Right ventricle myocardium superior (tissue), 1 donor: ENCODE measurements at regions not wholly inside any gene's neighbourhood (a gene's known extent, or its start where the extent isn't known, plus 50 kb on each side); places are given as distances from the start of the nearest gene placed in this dataset.

ENCODE experiments used
- ATAC-seq: fragments of 200-7000 bp; cut with Tn5 transposase; one replicate; pipeline ENCODE4 v1.9.1; 2020; ENCODE audit warnings: mild to moderate bottlenecking; ENCODE audit not compliant: poor library complexity
- DNase-seq: peaks from one replicate; pipeline ENCODE4 v3.0.0-alpha.2; 2020
- intact Hi-C: fragments of 100-400 bp; cut with DNase I; formaldehyde crosslinking; loops from one replicate; pipeline ENCODE4 v1.11.2; 2022
- donor health status: DM: no; HTN: yes; CAD: no; lungs with severe emphysema.

DNA sequence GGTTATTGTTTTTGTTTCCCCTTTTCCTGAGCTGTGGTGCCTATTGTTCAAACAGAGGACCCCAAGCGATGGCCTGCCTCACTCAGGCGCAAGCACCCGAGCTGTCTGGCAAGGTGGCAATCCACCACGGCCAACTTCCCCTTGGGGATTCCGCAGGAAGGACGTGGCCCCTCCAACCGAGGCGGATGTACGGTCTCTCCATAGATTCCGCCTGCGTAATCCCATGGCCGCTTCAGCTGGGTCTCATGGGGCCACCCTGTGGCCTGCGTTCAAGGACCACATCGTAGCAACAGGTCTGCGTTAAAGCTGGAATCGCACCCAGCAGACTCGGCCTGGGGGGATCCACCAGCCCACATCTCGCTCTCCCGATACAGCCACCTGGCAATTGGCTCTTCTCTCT lies 79.9 kb downstream of the CEBPB start:
- peak; percentile 8 for ATAC-seq
- DNase-seq, result peak; percentile 63
- intact Hi-C loops, result loop anchor here (5.0 kb wide), 1 partner anchor 78 kb away; the partner anchor contains the start of gene CEBPB

DNA sequence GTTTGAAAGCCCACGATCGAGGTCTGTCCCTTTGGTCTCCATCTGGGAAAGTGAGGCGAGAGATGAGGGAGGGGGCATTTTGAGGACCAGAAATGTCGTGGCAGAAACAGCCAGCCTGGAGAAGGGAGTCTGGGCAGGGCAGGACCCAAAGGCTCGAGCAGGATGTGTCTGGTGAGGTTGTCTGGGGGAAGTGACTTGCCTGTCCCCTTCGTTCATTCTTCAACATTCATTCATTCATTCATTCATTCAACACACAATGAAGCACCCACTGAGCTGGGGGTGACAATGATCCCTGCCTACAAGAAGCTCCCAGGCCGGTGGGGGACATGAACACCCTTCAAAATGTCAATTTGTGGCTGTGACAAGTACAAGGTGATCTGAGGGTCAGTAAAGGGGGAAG lies 80.5 kb downstream of the CEBPB start:
- ATAC-seq (no peak), DNase-seq (no peak)
- intact Hi-C loops, result loop anchor here (5.0 kb wide), 1 partner anchor 79 kb away; the partner anchor contains the start of gene CEBPB

DNA sequence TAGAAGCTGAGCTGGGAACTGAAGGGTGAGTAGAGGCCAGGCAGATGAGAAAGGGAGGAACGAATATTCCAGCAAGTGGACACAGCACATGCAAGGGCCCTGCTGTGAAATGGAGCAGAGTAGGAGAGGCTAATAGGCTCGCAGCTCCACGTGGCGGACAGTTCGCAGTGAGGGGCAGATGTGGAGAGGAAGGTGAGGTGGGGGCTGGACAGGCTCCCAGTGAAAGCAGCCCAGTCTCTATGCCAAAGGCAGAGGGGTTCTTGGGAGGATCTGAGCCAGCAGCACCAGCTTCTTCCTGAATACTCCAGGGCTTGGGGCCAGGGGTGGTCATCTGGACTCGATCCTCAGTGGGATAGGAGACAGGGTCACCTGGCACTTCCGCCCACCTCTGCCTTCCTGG lies 81.0 kb downstream of the CEBPB start:
- DNase-seq, result no peak
- intact Hi-C loops, result loop anchor here (5.0 kb wide), 1 partner anchor 79 kb away; the partner anchor contains the start of gene CEBPB
- ATAC-seq, result no peak

DNA sequence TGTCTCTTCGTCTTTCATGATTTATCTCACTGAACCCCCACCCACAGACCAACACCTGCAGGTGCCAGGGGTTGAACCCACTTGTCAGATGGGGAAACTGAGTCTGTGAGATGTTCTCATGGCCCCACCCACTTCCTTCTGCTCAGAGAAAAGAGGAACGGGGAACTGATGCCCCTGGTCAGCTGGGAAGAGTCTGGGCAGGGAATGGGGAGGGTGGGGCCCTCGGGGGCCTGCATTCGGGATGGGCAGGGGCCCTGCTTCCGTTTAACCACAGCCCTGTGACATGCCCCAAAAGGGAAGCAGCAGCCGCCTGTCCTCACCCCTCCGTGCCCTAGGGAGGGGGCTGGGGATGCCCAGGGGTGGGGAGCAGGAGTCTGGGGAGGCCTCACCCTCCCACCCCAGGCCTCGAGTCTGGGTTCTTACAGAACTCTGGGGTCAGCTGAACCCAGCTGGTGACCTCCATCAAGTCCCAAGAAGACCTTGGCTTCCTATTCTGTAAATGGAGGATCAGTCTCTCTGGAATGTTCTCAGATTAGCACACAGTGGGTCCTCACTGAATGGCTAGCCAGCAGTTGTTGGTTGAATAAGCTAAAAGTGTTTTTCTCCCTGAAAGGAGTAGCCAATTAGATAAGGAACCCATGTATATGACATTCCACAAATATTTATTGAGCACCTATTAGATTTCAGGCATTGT lies 81.5 kb downstream of the CEBPB start:
- peak; percentile 30 for ATAC-seq
- intact Hi-C loops, result loop anchor here (5.0 kb wide), 1 partner anchor 80 kb away; the partner anchor contains the start of gene CEBPB
- peak; percentile 79 for DNase-seq

DNA sequence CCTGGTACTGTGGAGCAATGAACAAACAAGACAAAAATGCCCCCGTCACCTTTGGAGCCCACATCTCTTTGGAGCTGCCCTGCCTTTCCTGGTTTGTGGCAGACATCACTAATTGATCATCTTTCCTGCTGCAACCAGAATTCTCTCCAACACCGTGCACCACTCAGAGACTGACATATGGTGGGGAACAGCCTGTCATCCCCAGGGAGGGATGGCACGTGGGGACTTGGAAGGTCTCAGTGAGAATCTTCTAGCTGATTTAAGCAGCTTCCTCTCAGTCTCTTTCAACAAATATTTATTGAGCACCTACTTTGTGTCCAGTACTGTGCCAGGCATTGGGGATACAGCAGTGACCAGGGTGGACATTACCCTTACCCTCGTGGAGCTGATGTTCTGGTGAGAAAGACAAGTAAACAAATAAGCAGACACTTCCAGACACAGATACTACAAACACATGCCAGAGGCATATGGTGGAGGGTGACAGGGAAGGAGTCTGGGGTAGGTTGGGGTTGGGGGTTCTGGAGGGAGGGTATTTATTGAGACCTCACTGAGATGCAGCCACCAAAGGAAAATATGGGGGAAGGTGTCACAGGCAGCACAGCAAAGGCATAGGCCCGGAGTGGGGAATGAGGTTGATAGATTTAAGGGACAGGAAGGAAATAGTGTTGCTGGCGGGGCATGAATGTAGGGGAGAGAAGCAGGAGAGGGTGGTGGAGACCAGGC lies 82.3 kb downstream of the CEBPB start:
- DNase-seq (no peak), ATAC-seq (no peak)
- intact Hi-C loops, result loop anchor here (5.0 kb wide), 1 partner anchor 81 kb away; the partner anchor contains the start of gene CEBPB

DNA sequence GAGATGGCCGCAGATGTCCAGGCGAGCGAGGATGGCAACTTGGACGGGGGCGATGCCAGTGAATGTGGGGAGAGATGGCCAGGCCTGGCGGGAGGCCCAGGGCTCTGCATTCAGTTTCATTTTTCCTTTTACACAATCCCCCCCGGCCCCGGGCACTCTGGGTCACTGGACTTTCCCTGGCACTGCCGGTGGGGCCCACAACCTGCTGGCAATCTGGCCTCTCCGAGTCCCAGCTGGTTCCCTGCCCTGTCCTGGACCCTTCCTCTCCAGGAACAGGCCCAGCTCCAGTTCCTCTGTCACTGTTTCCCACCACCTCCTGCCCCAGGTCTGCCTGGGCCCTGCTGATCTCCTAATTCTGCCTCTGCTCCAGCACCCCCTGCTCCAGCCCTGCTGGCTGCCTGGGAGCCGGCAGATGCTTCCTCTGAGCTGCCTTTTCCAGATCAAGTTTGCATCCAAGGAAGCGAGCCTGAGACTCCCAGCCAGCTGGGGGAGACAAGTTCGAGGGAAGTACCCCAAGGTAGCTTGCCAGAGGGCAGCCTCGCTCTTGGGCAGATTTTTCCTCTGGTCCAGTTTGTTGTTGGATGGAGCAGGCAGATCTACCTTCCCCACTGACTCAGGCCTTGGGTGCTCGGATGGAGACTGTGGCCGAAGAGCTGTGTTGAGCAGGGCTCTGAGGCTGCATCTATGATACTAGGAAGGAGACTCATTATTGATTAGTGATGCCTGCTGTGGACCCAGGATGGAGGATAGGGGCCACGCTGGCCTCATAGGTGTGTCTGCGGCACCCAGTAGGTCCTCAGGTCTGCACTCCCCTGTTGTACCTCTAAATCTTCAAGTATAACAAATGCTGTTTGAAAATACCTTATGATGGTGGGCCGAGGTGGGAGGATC lies 83.2 kb downstream of the CEBPB start:
- DNase-seq (peak; percentile 63), ATAC-seq (no peak)
- intact Hi-C loops, result loop anchor here (5.0 kb wide), 1 partner anchor 82 kb away; the partner anchor contains the start of gene CEBPB

DNA sequence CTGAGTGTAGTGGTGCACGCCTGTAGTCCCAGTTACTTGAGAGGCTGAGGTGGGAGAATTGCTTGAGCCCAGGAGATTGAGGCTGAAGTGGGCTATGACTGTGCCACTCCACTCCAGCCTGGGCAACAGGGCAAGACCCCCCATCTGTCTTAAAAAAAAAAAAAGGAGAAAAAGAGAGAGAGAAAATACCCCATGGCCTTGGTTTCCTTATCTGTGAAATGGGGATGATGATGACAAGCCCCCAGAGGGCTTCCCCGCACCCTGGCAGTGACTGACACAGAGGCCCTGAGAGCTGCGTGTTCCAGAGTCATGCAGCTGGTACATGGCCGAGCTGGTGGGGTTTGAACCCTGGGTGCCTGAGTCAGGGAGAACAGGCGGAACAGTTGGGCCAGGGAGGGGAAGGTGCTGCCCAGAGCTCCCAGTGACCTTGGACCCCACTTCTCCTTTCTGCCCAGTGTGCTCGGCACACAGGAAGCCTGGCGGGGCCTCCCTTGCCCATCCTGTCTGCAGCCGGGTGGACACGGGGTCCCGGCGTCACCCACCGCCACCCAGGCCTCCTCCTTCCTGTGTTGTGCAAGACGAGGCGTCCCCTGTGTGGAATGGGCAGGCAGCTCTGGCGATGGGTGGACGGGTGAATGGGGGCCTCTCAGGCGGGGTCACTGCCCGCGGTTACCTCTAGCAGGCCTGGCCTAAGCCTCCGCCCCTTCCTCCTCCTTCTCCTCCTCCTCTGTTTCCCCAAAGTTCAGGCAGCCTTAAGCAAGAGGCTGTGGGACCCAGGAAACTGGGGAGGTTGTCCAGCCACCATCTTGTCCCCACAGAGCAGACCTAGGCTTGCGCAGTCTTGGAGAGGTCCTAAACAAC lies 84.2 kb downstream of the CEBPB start:
- ATAC-seq (peak; percentile 36), DNase-seq (peak; percentile 90)
- intact Hi-C loops, result loop anchor here (5.0 kb wide), 1 partner anchor 82 kb away; the partner anchor contains the start of gene CEBPB

DNA sequence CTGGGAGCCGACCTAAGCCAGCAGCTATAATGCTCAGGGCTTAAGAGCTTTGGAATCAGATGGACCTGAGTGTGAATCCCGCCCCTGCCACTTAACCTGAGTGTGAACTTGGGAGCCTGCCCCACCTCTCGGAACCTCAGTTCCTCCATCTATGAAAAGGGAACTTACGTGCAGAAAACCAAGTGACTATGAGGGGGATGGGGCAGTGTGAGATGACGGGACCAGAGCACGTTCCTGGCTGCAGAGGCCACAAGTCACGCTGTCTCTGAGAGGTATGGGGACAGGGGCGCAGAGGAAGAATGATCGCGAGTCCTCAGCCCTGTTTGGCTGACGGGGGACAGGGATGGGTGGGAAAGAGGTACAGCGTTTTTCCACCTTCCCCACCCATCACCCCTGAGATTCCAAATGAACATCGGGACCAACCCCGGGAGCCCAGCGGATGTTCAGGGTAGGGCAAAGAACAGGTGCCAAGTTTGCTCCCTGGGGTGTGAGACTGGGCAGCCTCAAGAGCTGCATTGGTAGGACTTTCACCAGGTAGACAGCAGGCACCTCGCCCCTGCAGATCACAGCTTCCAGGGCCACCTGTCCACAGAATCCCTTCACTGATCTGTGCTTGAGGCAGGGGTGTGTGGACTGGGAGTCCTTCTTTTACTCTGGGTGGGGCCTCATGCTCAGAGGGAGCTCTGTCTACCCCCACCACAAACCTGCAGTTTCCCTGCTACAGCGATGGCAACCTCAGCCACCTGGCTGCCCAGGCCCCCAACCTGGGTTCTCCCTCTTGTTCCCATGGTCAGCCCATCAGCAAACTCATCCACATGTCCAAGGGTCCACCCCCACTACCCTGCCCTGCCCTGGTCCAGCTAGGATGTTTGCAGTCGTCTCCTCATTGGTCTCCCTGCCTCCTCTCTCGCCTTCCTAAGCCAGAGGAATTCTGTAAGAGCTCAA lies 85.8 kb downstream of the CEBPB start:
- intact Hi-C loops, result no loop called here
- DNase-seq (peak; percentile 59), ATAC-seq (no peak)

DNA sequence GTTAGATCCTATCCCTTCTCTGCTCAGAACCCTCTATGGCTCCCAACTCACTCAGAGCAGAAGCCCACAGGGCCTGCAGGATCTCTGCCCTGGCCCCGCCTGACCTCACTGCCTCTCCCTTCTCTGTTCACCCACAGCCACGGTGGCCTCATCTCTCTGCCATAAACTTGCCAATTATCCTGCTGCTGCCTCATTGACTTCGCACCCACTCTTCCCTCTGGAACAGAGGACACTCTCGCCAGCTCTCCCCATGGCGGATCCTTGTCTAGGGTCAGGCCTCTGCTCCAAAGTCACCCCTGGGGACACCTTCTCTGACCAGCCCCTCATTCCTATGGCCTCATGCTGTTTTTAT lies 86.4 kb downstream of the CEBPB start:
- intact Hi-C loops, result no loop called here
- DNase-seq, result no peak
- ATAC-seq, result no peak

DNA sequence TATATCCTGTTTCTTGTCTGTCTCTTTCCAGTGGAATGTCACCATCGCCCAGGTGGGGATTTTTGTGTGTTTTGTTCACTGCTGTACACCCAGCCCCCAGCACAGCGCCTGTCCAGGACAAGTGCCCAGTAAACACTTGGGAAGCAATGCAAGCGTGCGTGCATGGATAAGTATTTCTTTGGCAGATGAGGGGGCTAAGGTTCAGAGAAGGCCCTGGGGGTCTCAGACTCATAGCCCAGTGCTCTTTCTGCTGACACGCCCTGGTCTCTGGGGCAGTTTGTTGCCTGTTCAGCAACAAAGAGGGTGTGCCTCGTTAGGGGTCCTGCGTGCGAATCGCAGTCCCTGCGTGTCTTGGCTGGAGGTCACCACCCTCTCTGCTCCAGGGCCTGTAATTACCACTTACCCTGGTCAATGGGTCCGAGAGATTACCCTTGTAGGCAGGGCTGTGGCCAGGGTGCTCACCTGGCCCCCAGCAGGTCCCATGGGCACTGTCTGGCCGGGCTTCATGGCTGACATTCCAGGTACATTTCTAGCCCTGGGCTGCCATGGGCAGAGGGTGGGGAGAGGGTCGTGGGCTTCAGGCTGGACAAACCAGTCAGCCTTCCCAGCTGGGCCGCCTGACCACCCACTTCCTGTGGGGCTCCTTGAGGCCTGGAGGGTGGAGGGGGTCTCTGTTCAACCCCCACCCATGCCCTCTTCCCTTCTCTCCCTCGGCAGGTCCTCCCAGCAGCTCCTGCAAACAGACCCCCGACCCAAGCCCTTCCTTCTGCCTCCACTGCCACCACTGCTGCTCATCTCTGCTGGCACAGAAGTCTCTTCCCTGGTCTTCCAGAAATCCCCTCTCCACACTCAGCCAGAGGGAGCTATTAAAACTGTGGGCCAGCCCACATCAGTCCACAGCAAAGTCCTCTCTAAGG lies 87.1 kb downstream of the CEBPB start:
- intact Hi-C loops, result no loop called here
- DNase-seq (peak; percentile 32), ATAC-seq (peak; percentile 1)

DNA sequence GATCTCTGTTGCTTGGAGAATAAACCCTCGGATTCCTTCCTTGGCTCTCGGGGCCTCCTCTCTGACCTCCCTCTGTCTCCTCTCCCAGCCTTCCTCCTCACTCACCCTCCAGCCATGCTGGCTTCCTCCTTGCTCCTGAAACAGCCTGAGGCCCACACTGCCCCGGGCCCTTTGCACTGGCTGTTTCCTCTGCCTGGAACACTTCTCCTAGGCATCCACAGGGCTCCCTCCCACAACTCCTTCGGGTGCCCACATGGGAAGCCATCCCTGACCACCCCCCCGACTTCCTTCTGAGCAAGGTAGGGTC lies 87.7 kb downstream of the CEBPB start:
- ATAC-seq (peak; percentile 6), DNase-seq (peak; percentile 53)
- intact Hi-C loops, result no loop called here

DNA sequence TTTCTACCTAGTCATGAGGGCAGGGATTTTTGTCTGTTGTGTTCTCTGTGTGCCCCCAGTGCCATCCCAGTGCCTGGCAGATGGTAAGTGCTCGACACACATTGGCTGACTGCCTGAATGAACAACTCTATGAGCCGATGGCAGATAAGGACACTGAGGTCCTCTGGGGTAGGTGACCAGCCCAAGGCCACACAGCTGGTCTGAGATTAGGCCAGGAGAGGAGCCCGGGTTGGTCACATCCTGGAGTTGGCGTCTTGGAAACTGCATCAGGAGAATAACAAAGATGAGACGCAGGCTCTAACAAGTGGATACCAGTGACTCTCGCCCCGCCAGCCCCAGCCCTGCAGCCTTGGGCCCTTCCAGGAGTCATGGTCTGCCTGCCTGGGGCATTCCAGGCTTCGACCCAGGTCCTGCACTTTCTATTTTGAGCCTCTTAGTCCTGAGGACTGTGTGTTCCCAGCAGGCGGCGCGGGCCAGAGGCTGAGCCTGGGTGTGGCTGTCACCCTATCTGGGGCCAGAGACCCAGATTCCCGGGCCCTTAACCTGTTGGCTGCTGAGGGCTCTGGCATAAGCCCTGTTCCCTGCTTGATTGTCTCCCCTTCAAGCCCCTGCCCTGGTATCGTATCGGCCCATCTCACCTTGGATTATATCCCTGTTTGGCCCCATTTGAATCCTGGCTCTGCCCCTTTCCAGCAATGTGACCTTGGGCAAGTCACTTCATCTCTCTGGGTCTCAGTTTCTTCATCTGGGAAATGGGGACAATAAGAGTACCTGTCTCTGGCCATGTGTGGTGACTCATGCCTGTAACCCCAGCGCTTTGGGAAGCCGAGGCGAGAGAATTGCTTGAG lies 88.3 kb downstream of the CEBPB start:
- intact Hi-C loops, result no loop called here
- DNase-seq (peak; percentile 92), ATAC-seq (peak; percentile 86)

DNA sequence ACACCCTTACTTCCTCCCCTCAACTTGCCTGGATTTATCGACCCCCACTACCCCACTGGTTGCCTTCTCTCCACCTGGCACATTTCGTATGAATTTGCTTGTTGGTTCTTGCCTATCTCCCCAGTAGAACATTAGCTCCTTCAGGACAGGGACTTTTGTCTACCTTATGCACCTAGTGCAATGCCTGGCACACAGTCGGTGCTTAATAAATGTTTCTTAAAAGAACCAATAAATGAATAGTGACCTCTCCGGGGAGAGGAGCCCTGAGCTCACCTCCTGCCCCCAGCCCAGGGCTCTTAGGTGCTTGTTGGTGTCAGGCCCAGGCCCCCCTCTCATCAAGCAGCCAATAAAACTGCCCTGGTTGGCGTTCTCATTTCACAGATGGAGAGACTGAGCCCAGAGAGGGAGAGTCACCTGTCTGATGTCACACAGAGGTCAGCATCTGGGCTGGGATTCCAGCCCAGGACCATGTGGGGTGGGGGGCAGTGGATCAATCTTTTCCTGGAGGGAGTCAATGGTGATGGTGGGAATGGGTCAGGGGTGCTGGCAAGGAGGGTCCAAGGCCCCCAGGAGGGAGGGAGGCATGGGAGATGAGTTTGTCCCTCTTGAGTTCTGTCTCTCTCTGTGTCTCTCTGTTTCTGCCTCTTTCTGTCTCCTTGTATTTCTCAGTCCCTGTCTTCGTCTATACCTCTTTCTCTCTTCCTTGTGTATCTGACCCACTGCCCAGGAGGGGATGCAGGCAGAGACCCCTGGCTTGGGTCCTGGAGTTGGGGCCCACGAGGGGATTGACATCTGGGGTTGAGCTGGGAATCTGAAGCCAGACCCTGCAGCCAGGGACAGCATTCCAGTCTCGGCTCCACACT lies 89.6 kb downstream of the CEBPB start:
- intact Hi-C loops, result no loop called here
- DNase-seq (peak; percentile 32), ATAC-seq (no peak)

DNA sequence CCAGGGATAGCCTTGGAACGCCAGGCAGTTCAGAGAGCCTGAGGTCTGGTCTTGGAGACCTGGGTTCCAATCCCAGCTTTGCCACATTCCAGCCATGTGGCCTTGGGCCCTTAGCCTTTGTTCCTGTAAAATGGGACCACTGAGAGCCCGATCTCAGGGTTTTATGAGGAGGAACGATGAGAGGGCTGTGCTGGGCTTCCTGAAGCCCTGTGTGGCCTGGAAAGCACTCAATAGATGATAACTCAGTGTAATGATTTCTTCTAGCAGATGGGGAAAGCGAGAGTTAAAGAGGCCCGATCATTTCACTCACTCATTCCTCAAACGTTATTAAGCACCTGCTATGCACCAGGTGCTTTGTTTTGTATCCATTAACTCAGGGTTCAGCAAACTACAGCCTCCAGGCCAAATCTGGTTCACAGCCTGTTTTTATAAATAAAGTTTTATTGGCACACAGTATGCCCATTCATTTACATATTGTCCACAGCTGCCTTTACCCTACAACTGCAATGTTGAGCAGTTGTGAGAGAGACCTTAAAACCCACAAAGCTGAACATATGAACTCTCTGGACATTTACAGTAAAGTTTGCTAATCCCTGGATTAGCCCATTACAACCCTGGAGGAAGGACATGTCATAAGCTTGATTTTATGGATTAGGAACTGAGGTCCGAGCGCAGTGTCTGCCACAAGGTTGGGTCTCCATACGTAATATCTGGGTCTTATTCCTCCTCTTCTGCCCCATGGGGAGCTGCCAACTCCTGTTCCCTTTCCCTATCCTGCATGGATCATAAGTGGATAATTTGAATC lies 90.4 kb downstream of the CEBPB start:
- ATAC-seq, result no peak
- DNase-seq, result no peak
- intact Hi-C loops, result no loop called here
